ENCODE measurements at regions not wholly inside any gene's neighbourhood (a gene's known extent, or its start where the extent isn't known, plus 50 kb on each side); places are given as distances from the start of the nearest gene placed in this dataset.

DNA sequence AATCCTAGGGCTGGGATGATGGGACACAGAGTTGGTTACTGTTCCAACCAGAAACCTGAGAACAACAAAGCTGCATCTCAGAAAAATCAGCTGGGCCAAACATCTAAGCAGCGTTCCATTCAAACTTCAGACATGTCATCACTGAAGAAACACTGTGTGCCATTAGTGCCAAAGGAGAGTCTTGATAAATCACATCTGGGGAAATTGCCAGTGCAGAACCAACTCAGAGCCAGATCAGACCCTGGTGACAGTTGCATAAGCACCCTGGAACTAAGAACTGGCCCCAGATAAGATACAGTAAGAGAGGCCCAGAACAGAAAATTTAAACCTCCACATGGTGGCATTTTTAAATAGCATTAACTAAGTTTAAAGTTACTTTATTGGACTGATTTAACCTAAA lies 482.8 kb downstream of the PRKD1 start (continued):
- TF ChIP-seq POLR2A (IDR thresholded peaks at IDR 0.05; ENCODE audit: control extremely low read depth in 1 of 2, low read depth in 2 of 2, low read length in 2 of 2) (no peak), CBX5 (IDR thresholded peaks at IDR 0.05; ENCODE audit: low read depth, low read length) (no peak), RXRA (IDR thresholded peaks at IDR 0.05; ENCODE audit: insufficient read depth, low read depth, low read length) (no peak), SIX5 (IDR thresholded peaks at IDR 0.05; ENCODE audit: low read depth, low read length) (no peak), CBX8 (IDR thresholded peaks at IDR 0.05; ENCODE audit: borderline replicate concordance, low read depth, low read length) (no peak), POU5F1 (IDR thresholded peaks at IDR 0.05; ENCODE audit: low read depth, low read length) (no peak)
